ENCODE measurements at regions not wholly inside any gene's neighbourhood (a gene's known extent, or its start where the extent isn't known, plus 50 kb on each side); places are given as distances from the start of the nearest gene placed in this dataset.

DNA sequence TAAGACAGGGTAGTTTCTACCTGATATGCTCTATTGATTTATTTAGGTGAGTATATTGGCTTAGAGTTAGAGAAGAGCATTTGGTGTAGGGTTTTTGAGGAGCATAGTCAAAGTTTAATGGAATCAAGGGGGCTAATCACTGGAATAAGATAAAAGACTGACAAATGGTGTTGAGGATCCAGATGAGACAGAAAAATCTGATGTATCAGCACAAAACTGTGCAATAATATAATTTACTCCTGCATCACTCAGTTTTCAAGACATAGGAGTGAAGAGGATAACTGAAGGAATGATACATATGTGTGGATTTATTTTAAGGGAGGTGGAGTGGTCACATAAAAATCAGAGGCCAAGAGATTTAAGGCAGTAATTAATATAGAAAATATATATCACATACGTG is 339.2 kb downstream of the NYAP2 start:
- TF ChIP-seq EP300 (IDR thresholded peaks at IDR 0.05) (no peak), POLR2A (IDR thresholded peaks at IDR 0.05; ENCODE audit: low read depth) (no peak), CTCF (IDR thresholded peaks at IDR 0.05) (no peak), POLR2AphosphoS5 (IDR thresholded peaks at IDR 0.05) (no peak)

Measured in esophagus muscularis mucosa (tissue), 4 donors.